ENCODE measurements at regions not wholly inside any gene's neighbourhood (a gene's known extent, or its start where the extent isn't known, plus 50 kb on each side); places are given as distances from the start of the nearest gene placed in this dataset.
"Not testable (repeated sequence)": the region's sequence is repeated elsewhere in the genome, so short reads cannot be mapped to it uniquely, and the experiment has no call there.

GRCh38 chr13:109285586-109285985 is 500.8 kb downstream of the IRS2 start:
- no peak for DNase-seq (ENCODE audit: low read depth in 3 of 3, low spot score in 1 of 3)

GRCh38 chr13:109281903-109282635 is 504.3 kb downstream of the IRS2 start:
- DNase-seq (ENCODE audit: low read depth in 3 of 3, low spot score in 1 of 3): no peak

- no peak for DNase-seq (ENCODE audit: low read depth in 3 of 3, low spot score in 1 of 3)
Observed at GRCh38 chr13:109281017-109281902, 505.1 kb downstream of the IRS2 start.

GRCh38 chr13:109276261-109276660 is 510.1 kb downstream of the IRS2 start:
- DNase-seq (ENCODE audit: low read depth in 3 of 3, low spot score in 1 of 3): no peak

GRCh38 chr13:109275852-109276251 is 510.5 kb downstream of the IRS2 start:
- DNase-seq (ENCODE audit: low read depth in 3 of 3, low spot score in 1 of 3): no peak

- DNase-seq (ENCODE audit: low read depth in 3 of 3, low spot score in 1 of 3): no peak
Observed at GRCh38 chr13:109275139-109275745, 511.1 kb downstream of the IRS2 start.

GRCh38 chr13:109274188-109274821 is 512.1 kb downstream of the IRS2 start:
- DNase-seq (ENCODE audit: low read depth in 3 of 3, low spot score in 1 of 3): no peak

- DNase-seq (ENCODE audit: low read depth in 3 of 3, low spot score in 1 of 3): no peak
Observed at GRCh38 chr13:109273326-109273751, 513.0 kb downstream of the IRS2 start.

GRCh38 chr13:109272595-109273325 is 513.6 kb downstream of the IRS2 start:
- no peak for DNase-seq (ENCODE audit: low read depth in 3 of 3, low spot score in 1 of 3)

- no peak for DNase-seq (ENCODE audit: low read depth in 3 of 3, low spot score in 1 of 3)
Observed at GRCh38 chr13:109271555-109272541, 514.5 kb downstream of the IRS2 start.

- no peak for DNase-seq (ENCODE audit: low read depth in 3 of 3, low spot score in 1 of 3)
Observed at GRCh38 chr13:109271061-109271460, 515.3 kb downstream of the IRS2 start.

- not testable (repeated sequence) for DNase-seq (ENCODE audit: low read depth in 3 of 3, low spot score in 1 of 3)
Observed at GRCh38 chr13:109269381-109269780, 517.0 kb downstream of the IRS2 start.

GRCh38 chr13:109268492-109268891 is 517.9 kb downstream of the IRS2 start:
- not testable (repeated sequence) for DNase-seq (ENCODE audit: low read depth in 3 of 3, low spot score in 1 of 3)

GRCh38 chr13:109267400-109267799 is 519.0 kb downstream of the IRS2 start:
- DNase-seq (ENCODE audit: low read depth in 3 of 3, low spot score in 1 of 3): not testable (repeated sequence)

GRCh38 chr13:109265438-109265742 is 521.0 kb downstream of the IRS2 start:
- DNase-seq (ENCODE audit: low read depth in 3 of 3, low spot score in 1 of 3): not testable (repeated sequence)

- not testable (repeated sequence) for DNase-seq (ENCODE audit: low read depth in 3 of 3, low spot score in 1 of 3)
Observed at GRCh38 chr13:109264603-109265437, 521.6 kb downstream of the IRS2 start.

GRCh38 chr13:109257761-109258157 is 528.6 kb downstream of the IRS2 start:
- not testable (repeated sequence) for DNase-seq (ENCODE audit: low read depth in 3 of 3, low spot score in 1 of 3)
